H1 (cell line): ENCODE measurements at regions not wholly inside any gene's neighbourhood (a gene's known extent, or its start where the extent isn't known, plus 50 kb on each side); places are given as distances from the start of the nearest gene placed in this dataset.

Experiments
- CTCF ChIA-PET: fragments of 300-600 bp; sonication (Branson Sonifier 250); formaldehyde crosslinking; loops from one replicate; lab custom pipeline; 2021; ENCODE audit not compliant: partially characterized antibody; lab: Charles Lee
- POLR2A ChIA-PET: fragments of 300-600 bp; sonication (Branson Sonifier 250); formaldehyde crosslinking; loops from one replicate; lab custom pipeline; 2021; ENCODE audit warnings: inconsistent platforms; ENCODE audit not compliant: partially characterized antibody; lab: Charles Lee
- DNase-seq, 2 experiments: peaks; one replicate each; pipeline versions ENCODE4 v3.0.0 to v3.0.0-alpha.2; 2010 to 2022; ENCODE audit warnings: low spot score in 2 of 2, low read depth in 1 of 2, mixed read lengths in 1 of 2
- FAIRE-seq: peaks from 2 replicates; lab custom pipeline; 2011; peaks lifted over from hg19 to GRCh38; lab: Jason Lieb, UNC
- H2AFZ ChIP-seq: 2 replicates; pipeline ENCODE4 v1.8.1; 2012; ENCODE audit warnings: low read length, inconsistent platforms
- H2AK5ac ChIP-seq: 2 replicates; pipeline ENCODE4 v1.6.1; 2013; ENCODE audit warnings: low read depth, low read length
- H2BK120ac ChIP-seq: replicated peaks from 2 replicates; pipeline ENCODE3; 2013; ENCODE audit warnings: low read depth, low read length, inconsistent platforms
- H2BK12ac ChIP-seq: 2 replicates; pipeline ENCODE4 v1.6.1; 2013; ENCODE audit warnings: low read depth, low read length
- H2BK15ac ChIP-seq: 2 replicates; pipeline ENCODE4 v1.6.1; 2013; ENCODE audit warnings: low read length
- H2BK20ac ChIP-seq: 2 replicates; pipeline ENCODE4 v1.6.1; 2013; ENCODE audit warnings: low read length
- H2BK5ac ChIP-seq: 2 replicates; pipeline ENCODE4 v1.6.1; 2013; ENCODE audit warnings: low read depth, low read length
- H3K14ac ChIP-seq: 2 replicates; pipeline ENCODE4 v1.6.1; 2013; ENCODE audit warnings: inconsistent platforms; ENCODE audit not compliant: insufficient read length
- H3K18ac ChIP-seq: 2 replicates; pipeline ENCODE4 v1.6.1; 2013; ENCODE audit warnings: low read length; ENCODE audit errors: extremely low read depth
- H3K23ac ChIP-seq: 2 replicates; pipeline ENCODE4 v1.6.1; 2013; ENCODE audit warnings: inconsistent platforms; ENCODE audit not compliant: insufficient read length
- H3K23me2 ChIP-seq: 2 replicates; pipeline ENCODE4 v1.6.1; 2013; ENCODE audit warnings: low read depth, low read length
- H3K27ac ChIP-seq: 2 replicates; pipeline ENCODE4 v1.6.1; 2011; ENCODE audit warnings: low read depth, low read length, inconsistent platforms
- H3K27me3 ChIP-seq, 4 experiments: replicated peaks in 1 of 4; 1 replicate in 1 of 4; 2 replicates in 3 of 4; pipeline versions ENCODE4 v1.6.1 to v1.8.1; 2011 to 2013; ENCODE audit warnings: low read length in 3 of 4, mild to moderate bottlenecking in 3 of 4, inconsistent platforms in 2 of 4, mixed read lengths in 2 of 4, moderate library complexity in 1 of 4; ENCODE audit not compliant: control insufficient read depth in 3 of 4, insufficient read depth in 3 of 4; ENCODE audit errors: extremely low read depth in 1 of 4
- H3K36me3 ChIP-seq, 4 experiments: 2 replicates each; pipeline versions ENCODE4 v1.6.1 to v1.8.1; 2011 to 2013; ENCODE audit warnings: mild to moderate bottlenecking in 4 of 4, low read length in 3 of 4, moderate library complexity in 2 of 4, control low read depth in 1 of 4, inconsistent platforms in 1 of 4; ENCODE audit not compliant: insufficient read depth in 4 of 4, control insufficient read depth in 2 of 4
- H3K4ac ChIP-seq: replicated peaks from 2 replicates; pipeline ENCODE3; 2013; ENCODE audit warnings: low read length, low read depth, mixed read lengths, inconsistent platforms; ENCODE audit not compliant: insufficient read length
- H3K4me1 ChIP-seq, 4 experiments: replicated peaks in 1 of 4; 1 replicate in 1 of 4; 2 replicates in 3 of 4; pipeline versions ENCODE4 v1.6.1 to v1.8.1; 2011 to 2013; ENCODE audit warnings: low read length in 3 of 4, inconsistent platforms in 2 of 4, mixed read lengths in 1 of 4; ENCODE audit not compliant: insufficient read depth in 4 of 4, control insufficient read depth in 3 of 4
- H3K4me2 ChIP-seq, 2 experiments: 2 replicates each; pipeline versions ENCODE4 v1.6.1 to v1.8.1; 2011 to 2013; ENCODE audit warnings: low read depth in 2 of 2, low read length in 2 of 2, control low read depth in 1 of 2, inconsistent platforms in 1 of 2, mild to moderate bottlenecking in 1 of 2; ENCODE audit not compliant: insufficient read depth in 1 of 2
- H3K4me3 ChIP-seq, 4 experiments: fragments of 200-600, 300-600 bp in 1 of 4; sonication (generic), shearing (Covaris generic), sonication (Bioruptor Twin) in 1 of 4; 2 replicates each; pipeline versions ENCODE4 v1.5.1 to v1.8.1; 2011 to 2016; ENCODE audit warnings: low read length in 4 of 4, low read depth in 3 of 4, control low read depth in 2 of 4, inconsistent platforms in 2 of 4, mild to moderate bottlenecking in 2 of 4, mixed read lengths in 1 of 4, moderate library complexity in 1 of 4; ENCODE audit not compliant: insufficient read depth in 2 of 4; ENCODE audit errors: extremely low read depth in 1 of 4
- H3K56ac ChIP-seq: replicated peaks from 2 replicates; pipeline ENCODE3; 2013; ENCODE audit warnings: low read depth, mild to moderate bottlenecking, mixed read lengths, low read length, inconsistent platforms; ENCODE audit not compliant: insufficient read length
- H3K79me1 ChIP-seq: 2 replicates; pipeline ENCODE4 v1.6.1; 2013; ENCODE audit warnings: low read depth, low read length, control low read depth
- H3K79me2 ChIP-seq, 2 experiments: 2 replicates each; pipeline versions ENCODE4 v1.6.1 to v1.8.1; 2012 to 2013; ENCODE audit warnings: low read length in 2 of 2, mild to moderate bottlenecking in 2 of 2, inconsistent platforms in 1 of 2; ENCODE audit not compliant: insufficient read depth in 2 of 2, control insufficient read depth in 1 of 2
- H3K9ac ChIP-seq, 4 experiments: replicated peaks in 1 of 4; 1 replicate in 1 of 4; 2 replicates in 3 of 4; pipeline versions ENCODE4 v1.6.1 to v1.8.1; 2011 to 2013; ENCODE audit warnings: low read depth in 3 of 4, low read length in 3 of 4, control low read depth in 2 of 4, mild to moderate bottlenecking in 2 of 4, moderate library complexity in 2 of 4, inconsistent platforms in 1 of 4; ENCODE audit errors: extremely low read depth in 1 of 4
- H3K9me3 ChIP-seq, 2 experiments: 2 replicates each; pipeline versions ENCODE4 v1.6.1 to v1.8.1; 2012 to 2013; ENCODE audit warnings: mild to moderate bottlenecking in 2 of 2, moderate library complexity in 2 of 2, control low read depth in 1 of 2, inconsistent platforms in 1 of 2, low read depth in 1 of 2, low read length in 1 of 2, mixed read lengths in 1 of 2; ENCODE audit not compliant: insufficient read depth in 2 of 2
- H4K20me1 ChIP-seq, 2 experiments: replicated peaks in 1 of 2; 2 replicates each; pipeline versions ENCODE3 to v1.8.1; 2011 to 2013; ENCODE audit warnings: inconsistent platforms in 2 of 2, low read length in 2 of 2, mild to moderate bottlenecking in 1 of 2; ENCODE audit not compliant: insufficient read depth in 2 of 2, control insufficient read depth in 1 of 2
- H4K5ac ChIP-seq: 2 replicates; pipeline ENCODE4 v1.6.1; 2013; ENCODE audit warnings: low read length, low read depth, mixed read lengths, inconsistent platforms; ENCODE audit not compliant: insufficient read length
- H4K8ac ChIP-seq: 2 replicates; pipeline ENCODE4 v1.8.0; 2013; ENCODE audit warnings: mild to moderate bottlenecking, moderate library complexity, low read length, inconsistent platforms; ENCODE audit not compliant: insufficient read depth; ENCODE audit errors: extremely low read depth
- H4K91ac ChIP-seq: replicated peaks from 2 replicates; pipeline ENCODE3; 2013; ENCODE audit warnings: low read length, mixed read lengths, inconsistent platforms; ENCODE audit not compliant: insufficient read length
- EGR1 ChIP-seq: IDR thresholded peaks from 2 replicates; pipeline ENCODE4 v1.6.1; 2011; ENCODE audit warnings: low read depth, low read length, borderline replicate concordance
- KDM4A ChIP-seq: IDR thresholded peaks from one replicate; pipeline ENCODE4 v1.7.1; 2012; ENCODE audit warnings: low read depth, mild to moderate bottlenecking, moderate library complexity, low read length, inconsistent platforms; ENCODE audit not compliant: severe bottlenecking
- KDM5A ChIP-seq: fragments of 200-600 bp; IDR thresholded peaks from 2 replicates; pipeline ENCODE4 v1.7.1; 2012; ENCODE audit warnings: mild to moderate bottlenecking, low read length, inconsistent platforms, mixed read lengths
- YY1 ChIP-seq: IDR thresholded peaks from 2 replicates; pipeline ENCODE4 v1.6.1; 2011; ENCODE audit warnings: low read depth, mild to moderate bottlenecking, low read length
- WGBS, 2 experiments: shearing (Covaris generic) in 1 of 2; methylation state at CpG; one replicate each; pipeline versions ENCODE4 v1.1.6 to v1.1.7; 2013 to 2015; ENCODE audit warnings: low lambda C conversion rate in 2 of 2, mixed read lengths in 2 of 2, inconsistent platforms in 1 of 2, low coverage in 1 of 2, missing lambda C conversion rate in 1 of 2; ENCODE audit not compliant: insufficient replicate concordance in 2 of 2, insufficient coverage in 1 of 2, insufficient read length in 1 of 2; ENCODE audit errors: extremely low coverage in 1 of 2, missing lambda C conversion rate in 1 of 2; 5-methylcytosine and 5-hydroxymethylcytosine counted together

- H3K4me2 ChIP-seq: no peak overlapping the region
- no peak overlapping the region for H2AFZ ChIP-seq
- CTCF ChIA-PET: no interaction called here
- no peaks in the 10 kb centered on the region for H3K79me2 ChIP-seq
- H3K23ac ChIP-seq: no peak overlapping the region
- no peaks in the 10 kb centered on the region for H3K23me2 ChIP-seq
- no peak overlapping the region for H4K5ac ChIP-seq
- H3K27me3 ChIP-seq: no peaks in the 10 kb centered on the region
- H3K4me1 ChIP-seq: no peaks in the 10 kb centered on the region
- H3K18ac ChIP-seq: no peak overlapping the region
- no peak overlapping the region for H3K4me3 ChIP-seq
- H2BK5ac ChIP-seq: no peak overlapping the region
- H2BK12ac ChIP-seq: no peak overlapping the region
- no peak for FAIRE-seq
- no peak overlapping the region for H2BK20ac ChIP-seq
- POLR2A ChIA-PET: no interaction called here
- H3K9me3 ChIP-seq: no peaks in the 10 kb centered on the region
- no peaks in the 10 kb centered on the region for H3K79me1 ChIP-seq
- H2AK5ac ChIP-seq: no peak overlapping the region
- no peak overlapping the region for H4K91ac ChIP-seq
- no peak overlapping the region for H2BK15ac ChIP-seq
- no peak overlapping the region for H3K27ac ChIP-seq
- no peak overlapping the region for H4K8ac ChIP-seq
- no peak for TF ChIP-seq YY1
- TF ChIP-seq EGR1: no peak
- no peak for TF ChIP-seq KDM5A
- TF ChIP-seq KDM4A: no peak
- TF ChIP-seq, all 59 proteins: peak for 0
- no peak for DNase-seq
- Histone ChIP-seq H3K9ac (no peak overlapping the region), H2BK120ac (no peak overlapping the region), H3K36me3 (no peaks in the 10 kb centered on the region), H4K20me1 (no peaks in the 10 kb centered on the region), H3K14ac (no peak overlapping the region), H3K56ac (no peak overlapping the region), H3K4ac (no peak overlapping the region)
- WGBS, 2 experiments: 83% methylated on average over 3 of the region's 3 CpGs; no CpG with 5 or more reads in 1 of the 2 experiments
Measured at GRCh38 chr2:52916981-52917380, 850.6 kb upstream of the CHAC2 start.
